CD4-positive, alpha-beta T cell (primary cell): ENCODE measurements at regions not wholly inside any gene's neighbourhood (a gene's known extent, or its start where the extent isn't known, plus 50 kb on each side); places are given as distances from the start of the nearest gene placed in this dataset.

Experiments
- ATAC-seq: fragments of 200-7000 bp; cut with Tn5 transposase; one replicate; pipeline ENCODE4 v1.10.0; 2022; ENCODE audit warnings: mild to moderate bottlenecking; ENCODE audit not compliant: poor library complexity
- CTCF ChIA-PET: fragments of 350-600 bp; sonication (Branson Sonifier 250); formaldehyde crosslinking; loops from one replicate; lab custom pipeline; 2021; ENCODE audit warnings: antibody characterized with exemption, inconsistent platforms; lab: Charles Lee
- POLR2A ChIA-PET: fragments of 350-600 bp; sonication (Branson Sonifier 250); formaldehyde crosslinking; loops from one replicate; lab custom pipeline; 2021; ENCODE audit warnings: antibody characterized with exemption, inconsistent platforms; lab: Charles Lee
- DNase-seq, 14 experiments: peaks; one replicate each; pipeline ENCODE4 v3.0.0-alpha.2; 2013 to 2020; ENCODE audit warnings: mixed read lengths in 2 of 14
- H3K27ac ChIP-seq, 2 donors: one replicate each; pipeline versions ENCODE4 v1.5.1 to v1.7.0; 2013; ENCODE audit warnings: low read length in 2 of 2, low read depth in 1 of 2, mild to moderate bottlenecking in 1 of 2
- H3K27me3 ChIP-seq, 2 experiments: 1 replicate in 1 of 2; 2 replicates in 1 of 2; pipeline versions ENCODE4 v1.6.1 to v1.7.0; 2013; ENCODE audit warnings: low read length in 2 of 2, control low read depth in 1 of 2, mild to moderate bottlenecking in 1 of 2, moderate library complexity in 1 of 2; ENCODE audit not compliant: insufficient read depth in 2 of 2, control insufficient read depth in 1 of 2
- H3K36me3 ChIP-seq: one replicate; pipeline ENCODE4 v1.6.1; 2013; ENCODE audit warnings: low read length, control low read depth; ENCODE audit not compliant: insufficient read depth
- H3K4me1 ChIP-seq: one replicate; pipeline ENCODE4 v1.6.1; 2013; ENCODE audit warnings: low read length, control low read depth; ENCODE audit not compliant: insufficient read depth
- H3K4me3 ChIP-seq: one replicate; pipeline ENCODE4 v1.5.1; 2013; ENCODE audit warnings: mild to moderate bottlenecking, low read length, moderate library complexity
- H3K9me3 ChIP-seq, 2 experiments: 1 replicate in 1 of 2; 2 replicates in 1 of 2; pipeline versions ENCODE4 v1.6.1 to v1.7.0; 2013; ENCODE audit warnings: low read length in 2 of 2, mild to moderate bottlenecking in 2 of 2, control low read depth in 1 of 2, moderate library complexity in 1 of 2; ENCODE audit not compliant: control insufficient read depth in 1 of 2, insufficient read depth in 1 of 2
- H3K27ac Mint-ChIP-seq: one replicate; pipeline ENCODE4 v1.8.0; 2020; ENCODE audit warnings: mixed read lengths
- H3K27me3 Mint-ChIP-seq: one replicate; pipeline ENCODE4 v1.8.0; 2021; ENCODE audit warnings: mixed read lengths
- H3K36me3 Mint-ChIP-seq: one replicate; pipeline ENCODE4 v1.8.0; 2021; ENCODE audit warnings: low read depth, mixed read lengths
- H3K4me1 Mint-ChIP-seq: one replicate; pipeline ENCODE4 v1.8.0; 2021; ENCODE audit warnings: low read depth, mixed read lengths
- H3K4me3 Mint-ChIP-seq: one replicate; pipeline ENCODE4 v1.8.0; 2020; ENCODE audit warnings: mild to moderate bottlenecking, mixed read lengths
- H3K9me3 Mint-ChIP-seq: one replicate; pipeline ENCODE4 v1.8.0; 2020; ENCODE audit warnings: mixed read lengths
- CTCF ChIP-seq: fragments of 200-600 bp; IDR thresholded peaks from one replicate; pipeline ENCODE4 v1.8.0; 2022; ENCODE audit warnings: antibody characterized with exemption, mild to moderate bottlenecking
- intact Hi-C, 2 experiments: fragments of 100-400 bp; cut with DNase I in 1 of 2; cut with micrococcal nuclease in 1 of 2; formaldehyde crosslinking; loops; one replicate each; pipeline versions ENCODE4 v1.15.1 to v1.9.0; 2023 to 2025; cut with DNase I, micrococcal nuclease

GRCh38 chr4:4593596-4594284 is 51.9 kb upstream of the STX18 start:
- ChIA-PET CTCF (no interaction called here), POLR2A (no interaction called here)
- TF ChIP-seq CTCF = no peak
- Histone ChIP-seq H3K27ac (no peak overlapping the region), H3K4me3 (no peak overlapping the region), H3K36me3 (no peaks in the 10 kb centered on the region), H3K27me3 (no peaks in the 10 kb centered on the region), H3K4me1 (no peaks in the 10 kb centered on the region), H3K9me3 (peaks cover 10 to 14% of the 10 kb centered on the region in 2 experiments)
- Mint-ChIP-seq H3K27ac (no peak overlapping the region), H3K36me3 (peaks cover 51% of the 10 kb centered on the region), H3K27me3 (no peaks in the 10 kb centered on the region), H3K9me3 (peaks cover 17% of the 10 kb centered on the region), H3K4me1 (no peaks in the 10 kb centered on the region), H3K4me3 (no peak overlapping the region)
- no peak for DNase-seq
- intact Hi-C loops = no loop called here
- no peak for ATAC-seq

- no peak overlapping the region for H3K27ac Mint-ChIP-seq
- intact Hi-C loops = no loop called here
- Histone ChIP-seq H3K27me3 (no peaks in the 10 kb centered on the region), H3K9me3 (peaks cover 10 to 14% of the 10 kb centered on the region in 2 experiments), H3K27ac (no peak overlapping the region), H3K4me1 (no peaks in the 10 kb centered on the region), H3K4me3 (no peak overlapping the region), H3K36me3 (no peaks in the 10 kb centered on the region)
- DNase-seq (no peak), ATAC-seq (no peak)
- CTCF ChIA-PET = no interaction called here
- H3K4me3 Mint-ChIP-seq = no peak overlapping the region
- H3K4me1 Mint-ChIP-seq = no peaks in the 10 kb centered on the region
- peaks cover 51% of the 10 kb centered on the region for H3K36me3 Mint-ChIP-seq
- no peak for TF ChIP-seq CTCF
- H3K9me3 Mint-ChIP-seq = peaks cover 17% of the 10 kb centered on the region
- POLR2A ChIA-PET = no interaction called here
- no peaks in the 10 kb centered on the region for H3K27me3 Mint-ChIP-seq
Measured at GRCh38 chr4:4592414-4592813, 50.6 kb upstream of the STX18 start.
